DMS114 treated with DMSO at 0.1 percent for 48 hours (cell line): ENCODE measurements at regions not wholly inside any gene's neighbourhood (a gene's known extent, or its start where the extent isn't known, plus 50 kb on each side); places are given as distances from the start of the nearest gene placed in this dataset.

Experiments
- DNase-seq: peaks from one replicate; lab custom pipeline; 2025; ENCODE audit not compliant: unreplicated experiment; lab: John Stamatoyannopoulos, UW

DNA sequence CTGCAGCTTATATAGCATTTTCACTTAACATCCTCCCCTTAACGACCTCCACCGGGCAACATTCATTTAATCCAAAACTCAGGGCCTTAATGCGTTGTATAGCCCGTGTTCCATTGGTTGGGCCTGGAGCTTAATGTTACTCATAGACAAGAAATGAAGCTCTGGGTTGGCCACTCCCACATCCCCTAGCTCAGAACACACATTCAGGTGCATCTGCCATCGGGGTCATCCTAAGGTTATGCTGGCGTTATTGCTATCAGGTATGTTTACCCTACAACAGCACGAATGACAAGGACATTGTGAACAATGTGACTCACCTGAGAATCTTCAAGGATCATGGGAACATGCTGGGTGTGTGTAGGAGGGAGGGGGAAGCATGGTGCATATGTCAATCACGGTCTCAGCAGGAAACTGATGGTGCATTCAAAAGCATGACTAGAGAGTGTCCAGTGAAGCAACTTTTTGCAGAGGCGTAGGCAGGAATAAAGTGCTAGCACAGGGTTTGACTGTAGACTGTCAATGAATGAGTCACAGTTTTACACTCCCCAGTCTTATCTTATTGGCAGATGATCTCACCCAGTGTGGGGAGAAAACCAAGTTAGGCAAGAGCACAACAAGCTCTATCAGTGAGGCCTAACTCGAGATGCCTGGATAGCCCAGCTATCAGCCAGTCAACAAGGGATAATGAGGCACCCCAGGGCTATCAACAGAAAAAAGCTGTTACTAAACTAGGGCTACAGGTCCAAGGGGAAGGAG is 402.1 kb upstream of the MCTP2 start:
- DNase-seq: no peak

DNA sequence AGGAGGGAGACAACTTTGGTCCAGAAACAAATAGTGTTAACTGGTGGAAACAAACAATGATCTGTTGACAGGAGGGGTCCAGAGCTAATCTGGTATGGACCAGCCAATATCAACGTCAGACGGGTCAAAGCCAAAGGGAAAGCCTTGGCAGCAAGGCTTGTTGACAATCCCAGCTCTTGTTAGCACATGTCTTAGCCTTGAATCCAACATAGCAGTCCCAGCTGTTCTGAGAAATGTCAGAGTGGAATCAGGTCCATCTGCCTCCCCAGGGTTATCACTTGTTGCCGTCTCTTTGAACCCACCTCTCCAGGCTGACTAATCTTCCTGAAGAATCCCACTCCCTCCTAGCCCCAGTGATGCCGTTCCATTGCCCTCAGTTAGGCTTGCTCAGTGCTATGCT is 404.6 kb upstream of the MCTP2 start:
- DNase-seq: no peak

DNA sequence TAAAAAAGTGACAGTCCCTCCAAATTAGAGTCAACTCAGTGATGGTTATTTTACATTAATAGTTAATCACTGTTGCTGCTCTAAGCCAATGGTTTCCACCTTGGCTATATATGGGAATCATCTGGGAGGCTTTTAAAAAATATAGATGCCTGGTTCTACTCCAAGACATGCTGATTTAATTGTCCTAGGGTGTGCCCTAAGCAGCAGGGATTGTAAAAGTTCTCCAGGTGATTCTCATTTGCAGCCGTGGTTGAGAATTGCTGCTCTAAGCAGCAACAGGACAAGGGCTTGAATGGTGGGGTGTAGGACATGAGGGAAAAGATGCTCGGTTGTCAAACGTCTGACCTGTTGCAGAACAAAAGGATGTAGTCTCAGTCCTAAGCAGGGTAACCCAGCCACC is 405.1 kb upstream of the MCTP2 start:
- DNase-seq: no peak

DNA sequence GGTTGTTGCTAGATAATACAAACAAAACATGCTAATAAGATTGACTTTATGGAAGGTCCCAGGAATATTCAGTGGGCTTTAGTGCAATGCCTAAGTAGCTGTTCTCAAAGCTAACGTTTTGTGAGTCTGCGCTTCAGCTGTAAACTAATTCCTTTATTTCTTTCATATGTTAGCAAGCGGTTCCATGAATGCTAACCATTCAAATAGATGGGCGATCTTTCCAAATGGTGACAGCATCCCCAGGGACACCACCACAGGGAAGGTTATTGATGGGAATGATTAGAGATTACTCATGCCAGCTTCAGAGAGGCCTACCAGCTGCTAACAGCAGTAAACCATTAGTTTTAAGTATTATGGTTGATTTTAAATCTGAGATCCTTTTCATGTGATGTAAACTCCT is 405.7 kb upstream of the MCTP2 start:
- DNase-seq: no peak

GRCh38 chr15:93823971-93824913 is 407.1 kb upstream of the MCTP2 start:
- DNase-seq: no peak

DNA sequence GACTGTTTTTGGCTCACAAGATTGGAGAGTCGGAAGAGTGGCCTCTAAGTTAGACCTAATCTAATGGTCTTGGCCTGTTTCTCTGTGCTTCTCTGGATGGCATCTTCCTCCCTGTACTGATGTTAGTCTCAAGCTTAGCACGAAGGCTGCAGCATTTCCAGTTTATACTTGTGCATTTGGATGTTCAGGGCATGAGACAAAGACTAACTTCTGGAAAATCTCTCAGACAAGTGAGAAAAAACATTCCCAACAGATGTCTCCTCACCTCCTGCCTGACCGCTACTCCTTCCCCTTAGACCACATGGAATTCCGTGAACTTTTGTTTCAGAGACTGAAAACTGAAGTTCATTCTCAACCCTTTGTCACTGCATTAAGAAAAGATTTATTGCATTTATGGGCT is 410.8 kb upstream of the MCTP2 start:
- DNase-seq: no peak

DNA sequence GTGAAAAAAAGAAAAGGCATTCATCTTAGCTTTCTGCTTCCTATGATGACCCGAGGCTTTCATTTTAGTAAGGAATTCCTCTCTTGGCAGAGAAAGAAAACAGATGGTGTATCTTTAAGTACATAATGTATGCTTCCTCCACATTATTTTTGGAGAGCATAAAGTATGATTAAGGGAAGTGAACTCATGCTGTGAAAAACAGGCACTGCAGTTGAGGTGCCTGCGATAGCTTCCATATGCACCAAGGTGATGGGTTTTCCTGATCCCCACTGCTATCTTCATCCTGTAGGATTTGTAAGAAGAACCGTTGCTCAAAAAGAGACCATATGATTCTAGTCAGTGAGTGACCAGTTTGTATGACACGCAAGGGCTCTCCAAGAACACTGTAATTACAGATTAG is 411.5 kb upstream of the MCTP2 start:
- no peak for DNase-seq

- no peak for DNase-seq
Measured at GRCh38 chr15:93816815-93817214, 414.5 kb upstream of the MCTP2 start.

DNA sequence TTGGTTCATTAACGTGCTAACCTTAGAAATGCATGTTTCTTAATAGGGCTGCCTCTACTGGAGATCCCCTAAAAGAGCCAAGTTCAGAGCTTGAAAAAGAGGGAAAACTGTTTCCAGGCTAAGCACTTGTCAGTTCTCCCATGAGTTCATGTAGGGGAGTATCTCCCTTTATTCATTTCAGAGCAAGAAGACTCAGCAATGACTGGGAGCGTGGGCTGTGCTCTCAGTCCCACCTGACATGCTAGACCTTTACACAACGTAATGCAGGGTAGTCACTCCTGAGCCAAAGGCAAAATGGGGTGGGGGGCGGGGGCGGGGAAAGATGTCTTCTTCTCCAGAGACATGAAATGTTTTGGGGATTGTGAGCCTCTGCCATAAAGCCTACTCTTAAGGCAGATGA is 420.1 kb upstream of the MCTP2 start:
- no peak for DNase-seq

DNA sequence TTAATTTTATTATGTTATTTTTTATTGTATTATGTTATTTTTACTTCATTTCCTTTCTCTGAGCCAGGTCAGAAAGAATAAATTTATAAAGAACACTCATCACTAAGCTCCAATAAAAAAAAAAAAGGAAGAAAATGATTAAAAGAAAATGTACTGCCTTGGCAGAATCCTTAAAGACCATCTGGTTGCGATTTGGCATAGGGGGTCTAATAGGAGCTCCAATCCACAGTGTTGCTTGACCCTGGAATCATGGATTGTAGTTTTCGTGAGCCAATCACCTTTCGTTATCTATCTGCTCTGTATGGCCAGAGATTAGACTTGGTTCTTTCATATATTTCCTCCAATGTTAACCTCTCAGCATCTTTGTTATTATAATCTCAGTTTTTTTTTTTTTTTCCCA is 421.8 kb upstream of the MCTP2 start:
- DNase-seq: no peak

DNA sequence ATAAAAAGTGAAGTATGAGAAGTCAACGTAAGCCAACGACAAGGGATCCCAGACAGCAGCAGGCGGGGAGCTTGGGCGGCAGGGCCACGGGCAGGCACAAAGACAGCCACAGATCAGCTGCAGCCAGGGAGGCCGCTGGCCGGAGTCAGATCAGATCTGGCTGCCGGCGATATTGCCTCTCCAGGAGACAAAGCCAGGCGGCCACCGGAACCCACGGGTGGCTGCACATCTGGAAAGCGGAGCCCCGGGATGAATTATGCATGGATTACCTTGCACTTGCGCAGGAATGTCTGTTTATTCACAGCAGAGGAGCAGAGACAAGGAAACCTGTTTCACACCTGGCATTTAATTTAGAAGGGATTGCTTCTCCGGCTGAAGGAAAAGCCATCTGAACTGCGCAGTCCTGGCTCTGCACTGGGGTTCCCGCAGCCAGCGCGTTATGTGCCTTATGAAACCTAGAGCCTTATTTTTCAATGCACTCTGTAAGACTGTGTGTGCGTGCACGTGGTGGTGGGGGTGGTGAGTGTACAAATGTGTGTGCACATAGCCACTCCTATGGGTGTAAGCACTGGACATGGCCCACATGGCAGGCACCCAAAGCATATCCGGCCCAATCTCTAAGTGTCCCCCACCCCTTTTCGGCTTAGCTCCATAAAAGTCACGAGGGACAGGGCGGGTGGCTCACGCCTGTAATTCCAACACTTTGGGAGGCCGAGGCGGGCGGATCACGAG is 427.8 kb upstream of the MCTP2 start:
- DNase-seq: no peak

DNA sequence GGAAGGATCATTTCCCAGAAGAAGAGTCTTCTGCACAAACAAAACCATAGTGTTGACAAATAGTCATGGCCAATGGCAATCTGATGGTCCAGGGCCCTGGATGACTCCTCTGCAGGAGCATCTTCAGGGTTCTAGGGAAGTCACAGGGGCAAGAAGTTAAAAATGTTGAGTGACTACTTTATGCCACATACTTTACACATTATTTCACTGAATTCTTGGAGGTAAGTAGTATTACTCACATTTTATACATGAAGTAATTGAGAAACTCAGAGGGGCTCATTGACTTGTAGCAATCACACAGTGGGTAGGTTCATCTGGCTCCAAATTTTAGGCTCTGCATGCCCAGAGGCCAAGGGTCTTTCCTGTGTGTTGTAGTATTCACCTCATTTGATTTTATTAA is 430.2 kb upstream of the MCTP2 start:
- no peak for DNase-seq

- no peak for DNase-seq
Measured at GRCh38 chr15:93800805-93801204, 430.6 kb upstream of the MCTP2 start.

GRCh38 chr15:93789441-93789840 is 441.9 kb upstream of the MCTP2 start:
- DNase-seq: no peak

- DNase-seq: no peak
Measured at GRCh38 chr15:93780073-93780472, 451.3 kb upstream of the MCTP2 start.

DNA sequence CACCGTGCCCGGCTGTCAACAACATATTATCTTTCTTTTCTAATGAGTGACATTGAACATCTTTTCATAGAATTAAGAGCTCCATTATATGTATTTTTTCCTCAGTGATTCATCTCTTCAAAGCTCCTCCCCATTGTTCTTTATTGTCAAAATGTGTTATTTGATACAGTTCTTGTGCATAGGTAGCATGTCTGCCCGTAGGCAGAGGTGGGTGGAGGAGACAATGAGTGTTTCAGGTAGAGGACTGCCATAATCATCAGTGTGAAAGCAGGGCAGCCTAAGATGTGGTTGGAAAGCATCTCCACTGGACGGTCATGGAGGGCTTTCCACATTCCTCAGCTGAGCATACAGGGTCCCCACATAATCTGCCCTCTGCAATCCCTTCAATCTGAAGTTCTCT is 452.0 kb upstream of the MCTP2 start:
- DNase-seq: no peak

DNA sequence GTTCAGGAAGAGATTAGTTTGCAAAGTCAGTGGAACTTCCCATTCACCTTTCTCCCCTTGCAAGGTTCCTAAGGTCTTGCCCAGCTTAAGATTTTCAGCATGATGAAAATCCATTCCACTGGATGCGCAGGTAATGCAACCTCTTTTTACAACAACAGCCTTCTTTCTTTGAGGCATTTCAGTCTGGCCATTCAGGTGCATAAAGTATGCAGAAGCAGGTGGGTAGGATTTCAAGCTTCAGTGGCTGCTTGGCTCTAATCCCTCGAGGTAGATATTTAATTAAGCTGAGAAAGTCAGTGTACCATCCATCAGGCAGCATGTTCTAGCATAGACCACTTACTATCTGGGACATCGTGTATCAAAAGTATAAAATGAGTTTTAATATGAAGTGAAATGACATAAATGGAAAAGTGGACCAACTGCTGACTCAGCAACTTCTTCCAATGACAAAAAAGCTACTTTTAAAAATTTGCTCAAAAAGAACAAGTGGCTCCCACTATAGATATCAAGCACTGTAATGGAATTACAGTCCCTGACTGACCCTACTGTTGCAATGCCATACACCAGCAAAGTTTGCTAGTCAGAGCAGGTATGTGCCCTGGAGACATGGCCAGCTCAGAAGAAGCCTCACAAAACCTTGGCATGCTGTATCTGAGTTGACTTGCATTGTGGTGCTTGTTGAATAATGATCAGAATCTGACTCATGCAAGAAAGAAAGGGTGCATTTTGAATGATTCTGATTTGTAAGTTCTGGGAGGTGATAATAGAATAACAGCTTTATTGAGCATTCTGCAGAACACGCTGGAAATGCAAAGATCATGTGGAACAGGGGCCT is 459.9 kb upstream of the MCTP2 start:
- DNase-seq: no peak

GRCh38 chr15:93770788-93771187 is 460.6 kb upstream of the MCTP2 start:
- no peak for DNase-seq

DNA sequence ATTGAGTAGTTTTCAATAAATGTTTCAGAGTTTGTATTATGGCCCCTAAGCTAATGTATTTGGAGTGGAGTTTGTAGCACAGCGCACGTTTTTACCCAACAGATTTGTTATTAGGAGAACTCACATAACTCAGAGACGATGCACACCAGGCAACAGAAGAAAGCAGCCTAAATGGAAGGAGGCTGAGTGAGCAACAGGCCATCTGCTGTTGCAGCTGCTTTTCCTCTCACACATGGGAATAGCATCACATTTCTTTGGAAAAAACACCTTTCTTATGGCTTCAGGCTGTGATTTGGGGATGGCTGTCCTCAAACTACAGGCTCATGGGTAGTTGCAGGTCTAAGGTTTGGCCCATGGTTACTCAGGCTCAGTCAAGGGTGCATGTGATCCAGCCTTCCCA is 469.3 kb upstream of the MCTP2 start:
- no peak for DNase-seq

DNA sequence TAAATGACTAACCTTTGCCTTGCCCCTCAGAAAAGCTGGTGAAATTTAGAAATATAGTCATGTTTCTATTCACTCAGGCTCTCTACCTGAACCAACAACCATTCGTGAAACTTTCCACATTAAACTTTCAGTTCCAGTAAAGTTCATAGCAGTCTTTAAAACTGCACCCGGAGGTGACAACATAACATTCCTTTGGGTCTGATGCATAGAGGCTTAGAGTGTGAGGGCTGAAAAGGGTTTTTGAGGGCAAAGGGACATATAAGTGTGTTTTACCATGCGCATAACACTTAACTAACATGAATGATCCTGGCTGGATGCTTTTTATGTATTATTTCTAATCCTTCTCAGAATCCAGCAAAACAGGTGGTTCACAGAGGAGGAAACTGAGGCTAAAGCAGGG is 471.7 kb upstream of the MCTP2 start:
- DNase-seq: no peak

GRCh38 chr15:93758824-93759223 is 472.5 kb upstream of the MCTP2 start:
- no peak for DNase-seq
